GM23248 (cell line): ENCODE measurements at regions not wholly inside any gene's neighbourhood (a gene's known extent, or its start where the extent isn't known, plus 50 kb on each side); places are given as distances from the start of the nearest gene placed in this dataset. TPM values are rescaled to one million over a fixed set of nuclear protein-coding genes. Genes with fewer than 3 reads are reported as not detected.

Experiments used
- DNase-seq: peaks from one replicate; pipeline ENCODE4 v3.0.0-alpha.2; 2015
- H2AFZ ChIP-seq: fragments of 200-600 bp; sonication (generic); 2 replicates; pipeline ENCODE4 v1.6.1; 2016; ENCODE audit warnings: antibody characterized with exemption
- H3F3A ChIP-seq: fragments of 200-600 bp; sonication (generic); 2 replicates; pipeline ENCODE4 v1.6.1; 2016; ENCODE audit warnings: mild to moderate bottlenecking, antibody characterized with exemption, mixed run types; ENCODE audit not compliant: insufficient read depth
- H3K27ac ChIP-seq: fragments of 200-600 bp; sonication (generic); 2 replicates; pipeline ENCODE4 v1.5.1; 2016; ENCODE audit warnings: mild to moderate bottlenecking
- H3K27me3 ChIP-seq: fragments of 200-600 bp; sonication (generic); replicated peaks from 2 replicates; pipeline ENCODE4 v1.6.1; 2016; ENCODE audit warnings: mild to moderate bottlenecking; ENCODE audit not compliant: insufficient read depth
- H3K36me3 ChIP-seq: fragments of 200-600 bp; sonication (generic); 2 replicates; pipeline ENCODE4 v1.6.1; 2016; ENCODE audit warnings: low read depth, mild to moderate bottlenecking
- H3K4me1 ChIP-seq: fragments of 200-600 bp; sonication (generic); 2 replicates; pipeline ENCODE4 v1.6.1; 2016; ENCODE audit warnings: mild to moderate bottlenecking; ENCODE audit not compliant: insufficient read depth
- H3K4me2 ChIP-seq: fragments of 200-600 bp; sonication (generic); one replicate; pipeline ENCODE4 v1.6.1; 2016; ENCODE audit warnings: mild to moderate bottlenecking; ENCODE audit not compliant: unreplicated experiment
- H3K4me3 ChIP-seq: fragments of 200-600 bp; sonication (generic); 2 replicates; pipeline ENCODE4 v1.5.1; 2016; ENCODE audit warnings: mild to moderate bottlenecking
- H3K79me2 ChIP-seq: fragments of 200-600 bp; sonication (generic); 2 replicates; pipeline ENCODE4 v1.6.1; 2016; ENCODE audit warnings: mild to moderate bottlenecking; ENCODE audit not compliant: insufficient read depth
- H3K9ac ChIP-seq: fragments of 200-600 bp; sonication (generic); 2 replicates; pipeline ENCODE4 v1.6.1; 2016; ENCODE audit warnings: mild to moderate bottlenecking
- H3K9me2 ChIP-seq: fragments of 200-600 bp; sonication (generic); 2 replicates; pipeline ENCODE4 v1.6.1; 2016; ENCODE audit warnings: mixed run types, mild to moderate bottlenecking, moderate library complexity; ENCODE audit not compliant: insufficient read depth
- H3K9me3 ChIP-seq: fragments of 200-600 bp; sonication (generic); one replicate; pipeline ENCODE4 v1.6.1; 2017; ENCODE audit warnings: low read depth
- H4K20me1 ChIP-seq: fragments of 200-600 bp; sonication (generic); 2 replicates; pipeline ENCODE4 v1.6.0; 2016; ENCODE audit not compliant: insufficient read depth
- EZH2 ChIP-seq: fragments of 200-600 bp; sonication (generic); IDR thresholded peaks from 2 replicates; pipeline ENCODE4 v1.6.1; 2018; ENCODE audit warnings: antibody characterized with exemption, mild to moderate bottlenecking; ENCODE audit not compliant: insufficient read depth, poor library complexity, severe bottlenecking
- EZH2phosphoT487 ChIP-seq: fragments of 200-600 bp; sonication (generic); IDR thresholded peaks from 2 replicates; pipeline ENCODE4 v1.6.1; 2018; ENCODE audit warnings: antibody characterized with exemption, moderate library complexity, mild to moderate bottlenecking, low read depth; ENCODE audit not compliant: insufficient read depth
- WGBS, 2 experiments: methylation state at CpG; one replicate each; pipeline ENCODE4 v1.1.6; 2015 to 2017; ENCODE audit warnings: low lambda C conversion rate in 2 of 2, low coverage in 1 of 2; ENCODE audit errors: missing lambda C conversion rate in 2 of 2; 5-methylcytosine and 5-hydroxymethylcytosine counted together
- in situ Hi-C: fragments of 300-500 bp; cut with MboI; formaldehyde crosslinking; loops from 2 replicates; pipeline ENCODE4 v1.15.0; 2020
- small RNA-seq: library from RNA; depleted of rRNA; stranded (forward); fragments of <200 nt; gene quantifications from one replicate; pipeline ENCODE3, GENCODE V24; 2014; ENCODE audit warnings: low read depth, low replicate concordance

- no peak overlapping the region for H3K4me3 ChIP-seq
- no peak for TF ChIP-seq EZH2
- TF ChIP-seq EZH2phosphoT487, result no peak
- peaks cover 27% of the 10 kb centered on the region for H3K27me3 ChIP-seq
- no peaks in the 10 kb centered on the region for H3K4me1 ChIP-seq
- no peaks in the 10 kb centered on the region for H3K9me2 ChIP-seq
- in situ Hi-C loops, result no loop called here
- DNase-seq, result no peak
- no peak overlapping the region for H3K9ac ChIP-seq
- no peaks in the 10 kb centered on the region for H3F3A ChIP-seq
- no peak overlapping the region for H3K4me2 ChIP-seq
- 57 to 58% methylated on average over 3 of the region's 3 CpGs for WGBS, 2 experiments
- no peak overlapping the region for H3K27ac ChIP-seq
- H2AFZ ChIP-seq, result no peak overlapping the region
- no peaks in the 10 kb centered on the region for H3K36me3 ChIP-seq
- no peaks in the 10 kb centered on the region for H3K9me3 ChIP-seq
- H4K20me1 ChIP-seq, result no peaks in the 10 kb centered on the region
- no peaks in the 10 kb centered on the region for H3K79me2 ChIP-seq
Measured at GRCh38 chr2:216745453-216745852, 50.1 kb upstream of the IGFBP5 start.

Small RNA genes lying in the stretch of these regions (small RNA-seq; reads per million reads assigned to genes)
- not detected for gene RNA5SP120
